ENCODE measurements at regions not wholly inside any gene's neighbourhood (a gene's known extent, or its start where the extent isn't known, plus 50 kb on each side); places are given as distances from the start of the nearest gene placed in this dataset.
"Not testable (repeated sequence)": the region's sequence is repeated elsewhere in the genome, so short reads cannot be mapped to it uniquely, and the experiment has no call there.

GRCh38 chr6:156427345-156427744, 349.8 kb upstream of the ARID1B start:
- Histone ChIP-seq H3K27me3 (ENCODE audit: insufficient read depth, low read length) (no peaks in the 10 kb centered on the region), H3K9me3 (ENCODE audit: low read length) (no peaks in the 10 kb centered on the region), H2AFZ (ENCODE audit: low read depth, low read length) (no peak overlapping the region), H3K4me3 (ENCODE audit: low read length) (no peak overlapping the region), H3K4me1 (ENCODE audit: insufficient read depth, low read length) (no peaks in the 10 kb centered on the region), H3K36me3 (ENCODE audit: insufficient read depth, low read length) (no peaks in the 10 kb centered on the region)

- Histone ChIP-seq H3K36me3 (ENCODE audit: insufficient read depth, low read length) (no peaks in the 10 kb centered on the region), H2AFZ (ENCODE audit: low read depth, low read length) (no peak overlapping the region), H3K4me3 (ENCODE audit: low read length) (no peak overlapping the region), H3K4me1 (ENCODE audit: insufficient read depth, low read length) (no peaks in the 10 kb centered on the region), H3K9me3 (ENCODE audit: low read length) (no peaks in the 10 kb centered on the region), H3K27me3 (ENCODE audit: insufficient read depth, low read length) (no peaks in the 10 kb centered on the region)
Observed at GRCh38 chr6:156425359-156426020, 351.7 kb upstream of the ARID1B start.

GRCh38 chr6:156423829-156424228, 353.3 kb upstream of the ARID1B start:
- no peaks in the 10 kb centered on the region for H3K36me3 ChIP-seq (ENCODE audit: insufficient read depth, low read length)
- H2AFZ ChIP-seq (ENCODE audit: low read depth, low read length) = no peak overlapping the region
- H3K9me3 ChIP-seq (ENCODE audit: low read length) = no peaks in the 10 kb centered on the region
- no peak overlapping the region for H3K4me3 ChIP-seq (ENCODE audit: low read length)
- no peaks in the 10 kb centered on the region for H3K27me3 ChIP-seq (ENCODE audit: insufficient read depth, low read length)
- no peaks in the 10 kb centered on the region for H3K4me1 ChIP-seq (ENCODE audit: insufficient read depth, low read length)

- Histone ChIP-seq H3K36me3 (ENCODE audit: insufficient read depth, low read length) (no peaks in the 10 kb centered on the region), H3K27me3 (ENCODE audit: insufficient read depth, low read length) (no peaks in the 10 kb centered on the region), H3K4me3 (ENCODE audit: low read length) (no peak overlapping the region), H3K9me3 (ENCODE audit: low read length) (no peaks in the 10 kb centered on the region), H3K4me1 (ENCODE audit: insufficient read depth, low read length) (no peaks in the 10 kb centered on the region), H2AFZ (ENCODE audit: low read depth, low read length) (no peak overlapping the region)
Observed at GRCh38 chr6:156423075-156423474, 354.1 kb upstream of the ARID1B start.

GRCh38 chr6:156421933-156422332, 355.2 kb upstream of the ARID1B start:
- H2AFZ ChIP-seq (ENCODE audit: low read depth, low read length) = no peak overlapping the region
- no peaks in the 10 kb centered on the region for H3K36me3 ChIP-seq (ENCODE audit: insufficient read depth, low read length)
- no peaks in the 10 kb centered on the region for H3K9me3 ChIP-seq (ENCODE audit: low read length)
- H3K4me3 ChIP-seq (ENCODE audit: low read length) = no peak overlapping the region
- H3K4me1 ChIP-seq (ENCODE audit: insufficient read depth, low read length) = no peaks in the 10 kb centered on the region
- no peaks in the 10 kb centered on the region for H3K27me3 ChIP-seq (ENCODE audit: insufficient read depth, low read length)

GRCh38 chr6:156421301-156421700, 355.9 kb upstream of the ARID1B start:
- H3K27me3 ChIP-seq (ENCODE audit: insufficient read depth, low read length) = not testable (repeated sequence)

GRCh38 chr6:156420172-156420993, 356.8 kb upstream of the ARID1B start:
- H3K9me3 ChIP-seq (ENCODE audit: low read length) = no peaks in the 10 kb centered on the region

More at GRCh38 chr6:156421301-156421700, 355.9 kb upstream of the ARID1B start:
- not testable (repeated sequence) for H3K4me1 ChIP-seq (ENCODE audit: insufficient read depth, low read length); H3K9me3 ChIP-seq (ENCODE audit: low read length); H2AFZ ChIP-seq (ENCODE audit: low read depth, low read length); H3K36me3 ChIP-seq (ENCODE audit: insufficient read depth, low read length); H3K4me3 ChIP-seq (ENCODE audit: low read length)

GRCh38 chr6:156419594-156419993, 357.6 kb upstream of the ARID1B start:
- Histone ChIP-seq H3K36me3 (ENCODE audit: insufficient read depth, low read length) (no peaks in the 10 kb centered on the region), H3K4me1 (ENCODE audit: insufficient read depth, low read length) (no peaks in the 10 kb centered on the region), H2AFZ (ENCODE audit: low read depth, low read length) (no peak overlapping the region), H3K9me3 (ENCODE audit: low read length) (no peaks in the 10 kb centered on the region), H3K4me3 (ENCODE audit: low read length) (no peak overlapping the region), H3K27me3 (ENCODE audit: insufficient read depth, low read length) (no peaks in the 10 kb centered on the region)

More at GRCh38 chr6:156420172-156420993, 356.8 kb upstream of the ARID1B start:
- Histone ChIP-seq H3K36me3 (ENCODE audit: insufficient read depth, low read length) (no peaks in the 10 kb centered on the region), H3K4me1 (ENCODE audit: insufficient read depth, low read length) (no peaks in the 10 kb centered on the region), H2AFZ (ENCODE audit: low read depth, low read length) (no peak overlapping the region), H3K27me3 (ENCODE audit: insufficient read depth, low read length) (no peaks in the 10 kb centered on the region), H3K4me3 (ENCODE audit: low read length) (no peak overlapping the region)

GRCh38 chr6:156418253-156418652, 358.9 kb upstream of the ARID1B start:
- H3K36me3 ChIP-seq (ENCODE audit: insufficient read depth, low read length) = no peaks in the 10 kb centered on the region
- no peaks in the 10 kb centered on the region for H3K27me3 ChIP-seq (ENCODE audit: insufficient read depth, low read length)

GRCh38 chr6:156416391-156416790, 360.8 kb upstream of the ARID1B start:
- Histone ChIP-seq H3K4me3 (ENCODE audit: low read length) (no peak overlapping the region), H2AFZ (ENCODE audit: low read depth, low read length) (no peak overlapping the region), H3K4me1 (ENCODE audit: insufficient read depth, low read length) (no peaks in the 10 kb centered on the region), H3K36me3 (ENCODE audit: insufficient read depth, low read length) (no peaks in the 10 kb centered on the region), H3K9me3 (ENCODE audit: low read length) (no peaks in the 10 kb centered on the region), H3K27me3 (ENCODE audit: insufficient read depth, low read length) (no peaks in the 10 kb centered on the region)

More at GRCh38 chr6:156418253-156418652, 358.9 kb upstream of the ARID1B start:
- Histone ChIP-seq H2AFZ (ENCODE audit: low read depth, low read length) (no peak overlapping the region), H3K4me3 (ENCODE audit: low read length) (no peak overlapping the region), H3K4me1 (ENCODE audit: insufficient read depth, low read length) (no peaks in the 10 kb centered on the region), H3K9me3 (ENCODE audit: low read length) (no peaks in the 10 kb centered on the region)

GRCh38 chr6:156413154-156413553, 364.0 kb upstream of the ARID1B start:
- Histone ChIP-seq H3K36me3 (ENCODE audit: insufficient read depth, low read length) (no peaks in the 10 kb centered on the region), H3K4me3 (ENCODE audit: low read length) (no peak overlapping the region), H2AFZ (ENCODE audit: low read depth, low read length) (no peak overlapping the region), H3K4me1 (ENCODE audit: insufficient read depth, low read length) (no peaks in the 10 kb centered on the region), H3K9me3 (ENCODE audit: low read length) (no peaks in the 10 kb centered on the region), H3K27me3 (ENCODE audit: insufficient read depth, low read length) (no peaks in the 10 kb centered on the region)

- H3K4me3 ChIP-seq (ENCODE audit: low read length) = no peak overlapping the region
- H2AFZ ChIP-seq (ENCODE audit: low read depth, low read length) = no peak overlapping the region
- H3K9me3 ChIP-seq (ENCODE audit: low read length) = no peaks in the 10 kb centered on the region
- no peaks in the 10 kb centered on the region for H3K36me3 ChIP-seq (ENCODE audit: insufficient read depth, low read length)
- H3K4me1 ChIP-seq (ENCODE audit: insufficient read depth, low read length) = no peaks in the 10 kb centered on the region
- no peaks in the 10 kb centered on the region for H3K27me3 ChIP-seq (ENCODE audit: insufficient read depth, low read length)
Observed at GRCh38 chr6:156410649-156411048, 366.5 kb upstream of the ARID1B start.

GRCh38 chr6:156408655-156409054, 368.5 kb upstream of the ARID1B start:
- H3K9me3 ChIP-seq (ENCODE audit: low read length) = no peaks in the 10 kb centered on the region
- no peak overlapping the region for H3K4me3 ChIP-seq (ENCODE audit: low read length)
- no peaks in the 10 kb centered on the region for H3K36me3 ChIP-seq (ENCODE audit: insufficient read depth, low read length)
- no peaks in the 10 kb centered on the region for H3K4me1 ChIP-seq (ENCODE audit: insufficient read depth, low read length)
- no peaks in the 10 kb centered on the region for H3K27me3 ChIP-seq (ENCODE audit: insufficient read depth, low read length)
- H2AFZ ChIP-seq (ENCODE audit: low read depth, low read length) = no peak overlapping the region
